Nephron progenitor cell (in vitro differentiated cells): ENCODE measurements at regions not wholly inside any gene's neighbourhood (a gene's known extent, or its start where the extent isn't known, plus 50 kb on each side); places are given as distances from the start of the nearest gene placed in this dataset.

ENCODE experiments used
- DNase-seq: peaks from one replicate; pipeline ENCODE4 v3.0.0; 2021
- H3K27ac Mint-ChIP-seq: 2 replicates; pipeline ENCODE4 v1.8.0; 2021; ENCODE audit warnings: mild to moderate bottlenecking, moderate library complexity, mixed read lengths
- H3K27me3 Mint-ChIP-seq: 2 replicates; pipeline ENCODE4 v1.8.0; 2021; ENCODE audit warnings: mild to moderate bottlenecking, low read depth, mixed read lengths; ENCODE audit not compliant: poor library complexity
- H3K36me3 Mint-ChIP-seq: 2 replicates; pipeline ENCODE4 v1.8.0; 2021; ENCODE audit warnings: low read depth, mixed read lengths
- H3K4me1 Mint-ChIP-seq: 2 replicates; pipeline ENCODE4 v1.8.0; 2021; ENCODE audit warnings: mixed read lengths
- H3K4me3 Mint-ChIP-seq: 2 replicates; pipeline ENCODE4 v1.8.0; 2021; ENCODE audit warnings: mild to moderate bottlenecking, moderate library complexity, mixed read lengths
- H3K9me3 Mint-ChIP-seq: 2 replicates; pipeline ENCODE4 v1.8.0; 2021; ENCODE audit warnings: mild to moderate bottlenecking, moderate library complexity, mixed read lengths
- TF ChIP-seq, protein P1 (sequence below): fragments of 200-600 bp; sonication (generic); IDR thresholded peaks from 2 replicates; pipeline ENCODE4 v1.5.0; 2021; ENCODE audit warnings: antibody characterized with exemption

DNA sequence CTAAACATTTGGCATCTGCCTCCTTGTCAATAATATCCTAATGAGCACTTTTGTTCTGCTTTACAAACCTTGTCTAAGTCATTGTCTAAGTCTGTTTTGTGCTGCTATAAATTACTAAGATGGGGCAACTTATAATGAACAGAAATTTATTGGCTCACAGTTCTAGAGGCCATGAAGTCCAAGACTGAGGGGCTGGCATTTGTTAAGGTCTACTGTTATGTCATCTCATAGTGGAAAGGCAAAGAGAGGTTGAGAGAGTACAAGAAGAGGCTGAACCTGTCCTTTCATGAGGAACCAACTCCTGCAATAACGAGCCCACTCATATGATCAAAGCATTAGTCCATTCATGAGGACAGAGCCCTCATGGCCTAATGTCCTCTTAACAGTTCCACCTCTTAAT is 72.7 kb upstream of the KLF12 start:
- H3K4me3 Mint-ChIP-seq: no peak overlapping the region
- peaks cover 5% of the 10 kb centered on the region for H3K36me3 Mint-ChIP-seq
- TF ChIP-seq, protein P1, sequence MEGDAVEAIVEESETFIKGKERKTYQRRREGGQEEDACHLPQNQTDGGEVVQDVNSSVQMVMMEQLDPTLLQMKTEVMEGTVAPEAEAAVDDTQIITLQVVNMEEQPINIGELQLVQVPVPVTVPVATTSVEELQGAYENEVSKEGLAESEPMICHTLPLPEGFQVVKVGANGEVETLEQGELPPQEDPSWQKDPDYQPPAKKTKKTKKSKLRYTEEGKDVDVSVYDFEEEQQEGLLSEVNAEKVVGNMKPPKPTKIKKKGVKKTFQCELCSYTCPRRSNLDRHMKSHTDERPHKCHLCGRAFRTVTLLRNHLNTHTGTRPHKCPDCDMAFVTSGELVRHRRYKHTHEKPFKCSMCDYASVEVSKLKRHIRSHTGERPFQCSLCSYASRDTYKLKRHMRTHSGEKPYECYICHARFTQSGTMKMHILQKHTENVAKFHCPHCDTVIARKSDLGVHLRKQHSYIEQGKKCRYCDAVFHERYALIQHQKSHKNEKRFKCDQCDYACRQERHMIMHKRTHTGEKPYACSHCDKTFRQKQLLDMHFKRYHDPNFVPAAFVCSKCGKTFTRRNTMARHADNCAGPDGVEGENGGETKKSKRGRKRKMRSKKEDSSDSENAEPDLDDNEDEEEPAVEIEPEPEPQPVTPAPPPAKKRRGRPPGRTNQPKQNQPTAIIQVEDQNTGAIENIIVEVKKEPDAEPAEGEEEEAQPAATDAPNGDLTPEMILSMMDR: no peak
- H3K4me1 Mint-ChIP-seq: peaks cover 6% of the 10 kb centered on the region
- peak overlapping the region; percentile 42 for H3K27ac Mint-ChIP-seq
- DNase-seq: no peak
- H3K27me3 Mint-ChIP-seq: peaks cover 3% of the 10 kb centered on the region
- H3K9me3 Mint-ChIP-seq: peaks cover 25% of the 10 kb centered on the region

DNA sequence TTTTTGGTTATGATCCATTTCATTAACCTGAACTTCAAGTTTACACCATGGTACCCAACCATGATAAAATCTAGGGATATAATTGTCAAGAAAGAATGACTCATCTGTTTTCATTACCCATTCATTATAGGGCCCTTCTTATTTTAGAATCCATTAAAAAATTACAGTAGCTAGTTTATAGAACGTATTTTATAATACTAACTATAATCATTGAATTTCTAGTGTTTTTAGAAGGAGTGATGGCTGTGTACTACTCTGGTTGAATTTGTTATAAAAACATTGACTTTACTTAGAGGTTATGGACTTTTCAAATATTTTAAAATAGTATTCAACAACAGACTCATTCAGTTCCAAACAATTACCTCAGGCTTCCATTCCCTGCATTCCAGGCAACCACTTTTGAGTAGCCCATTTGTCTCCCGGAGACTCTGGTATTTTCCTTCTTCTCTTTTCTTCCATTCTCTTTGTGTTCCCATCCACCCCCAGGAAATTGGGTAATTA is 71.9 kb upstream of the KLF12 start:
- no peak for DNase-seq
- H3K4me1 Mint-ChIP-seq: peaks cover 6% of the 10 kb centered on the region
- TF ChIP-seq, protein P1: no peak

DNA sequence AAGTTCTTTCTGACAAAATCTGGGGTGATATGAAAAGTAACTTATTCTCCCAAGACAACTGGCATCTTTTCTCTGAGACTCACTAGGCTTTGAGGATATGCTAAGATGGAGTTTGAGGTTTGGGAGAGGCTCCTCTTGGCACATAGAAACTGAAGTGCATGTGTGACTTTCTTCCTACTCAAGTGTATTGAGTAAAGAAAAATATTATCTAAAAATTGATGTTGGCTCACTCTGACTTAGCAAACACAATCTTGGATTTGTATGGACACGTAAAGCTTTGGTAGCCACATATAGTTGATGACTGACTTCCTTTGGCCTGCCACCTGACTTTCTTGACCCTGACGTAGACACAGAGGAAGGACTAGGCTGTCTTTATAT is 71.1 kb upstream of the KLF12 start:
- Mint-ChIP-seq H3K4me1 (no peaks in the 10 kb centered on the region), H3K27ac (peak overlapping the region; percentile 51), H3K27me3 (peaks cover 3% of the 10 kb centered on the region), H3K36me3 (peaks cover 5% of the 10 kb centered on the region), H3K4me3 (no peak overlapping the region), H3K9me3 (peaks cover 25% of the 10 kb centered on the region)
- TF ChIP-seq, protein P1: no peak
- no peak for DNase-seq

More for the DNA sequence above, 71.9 kb upstream of the KLF12 start:
- Mint-ChIP-seq H3K4me3 (no peak overlapping the region), H3K27me3 (peaks cover 3% of the 10 kb centered on the region), H3K9me3 (peaks cover 25% of the 10 kb centered on the region), H3K36me3 (peaks cover 5% of the 10 kb centered on the region), H3K27ac (no peak overlapping the region)

DNA sequence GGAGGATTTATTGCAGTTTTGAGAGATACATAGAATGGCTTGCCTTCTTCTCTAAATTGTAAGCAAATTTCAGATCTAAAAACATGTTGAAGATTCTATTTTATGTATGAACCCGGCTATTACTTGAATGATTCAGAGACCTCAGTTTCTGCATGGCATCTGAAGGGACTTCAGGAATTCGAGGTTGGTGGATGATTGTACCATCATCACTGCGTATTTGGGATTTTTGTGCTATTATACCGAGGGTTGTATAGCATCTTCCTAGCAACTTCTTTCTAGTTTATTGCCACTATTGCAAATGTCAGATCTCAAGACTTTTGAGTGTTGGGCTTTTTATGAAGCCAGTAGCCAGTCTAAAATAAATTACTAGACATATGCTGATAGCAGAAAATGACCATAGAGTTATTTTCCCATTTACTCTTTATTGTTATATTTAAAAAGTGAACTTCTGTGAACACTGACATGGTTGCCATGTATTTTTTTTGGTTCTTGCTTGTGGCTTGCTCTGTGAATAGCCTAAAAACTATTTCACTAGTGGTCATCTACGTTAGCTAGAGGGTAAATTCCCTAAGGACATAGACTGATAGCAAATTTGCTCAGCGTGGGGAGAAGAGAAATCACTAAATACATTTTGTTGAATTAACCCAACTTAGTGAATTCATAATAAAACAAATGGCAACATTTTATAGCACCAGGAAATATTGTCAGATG is 70.6 kb upstream of the KLF12 start:
- no peak overlapping the region for H3K4me3 Mint-ChIP-seq
- peaks cover 25% of the 10 kb centered on the region for H3K9me3 Mint-ChIP-seq
- no peaks in the 10 kb centered on the region for H3K4me1 Mint-ChIP-seq
- DNase-seq: no peak
- TF ChIP-seq, protein P1: no peak
- H3K27ac Mint-ChIP-seq: no peak overlapping the region
- peaks cover 5% of the 10 kb centered on the region for H3K36me3 Mint-ChIP-seq
- H3K27me3 Mint-ChIP-seq: peaks cover 3% of the 10 kb centered on the region

DNA sequence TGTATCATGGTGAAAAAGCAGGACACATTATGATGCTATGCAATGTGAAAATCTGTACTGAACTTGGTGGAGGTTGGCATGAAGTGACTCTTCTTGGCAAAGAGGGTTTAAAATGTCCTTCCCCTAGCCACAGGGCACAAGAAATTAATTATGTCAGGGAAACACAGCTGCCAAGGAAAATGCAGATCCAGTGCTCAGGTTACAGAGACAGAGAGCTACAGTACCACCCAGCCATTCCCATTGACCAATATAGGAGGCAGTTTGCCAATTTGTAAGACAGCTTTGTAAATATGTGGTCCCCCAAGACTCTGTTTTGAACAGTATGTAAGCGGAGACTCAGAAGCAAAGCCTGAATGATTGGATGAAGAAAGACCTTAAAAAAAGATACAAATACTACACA is 69.4 kb upstream of the KLF12 start:
- peaks cover 3% of the 10 kb centered on the region for H3K27me3 Mint-ChIP-seq
- DNase-seq: no peak
- no peak overlapping the region for H3K27ac Mint-ChIP-seq
- peaks cover 5% of the 10 kb centered on the region for H3K36me3 Mint-ChIP-seq
- no peaks in the 10 kb centered on the region for H3K4me1 Mint-ChIP-seq
- TF ChIP-seq, protein P1: no peak
- no peak overlapping the region for H3K4me3 Mint-ChIP-seq
- peaks cover 25% of the 10 kb centered on the region for H3K9me3 Mint-ChIP-seq
